ENCODE measurements at regions not wholly inside any gene's neighbourhood (a gene's known extent, or its start where the extent isn't known, plus 50 kb on each side); places are given as distances from the start of the nearest gene placed in this dataset.

GRCh38 chr18:34126121-34126520 lies 98.6 kb downstream of the NOL4 start:
- no peak for TF ChIP-seq EZH2 (IDR thresholded peaks at IDR 0.05; ENCODE audit: borderline replicate concordance, low read length)
- TF ChIP-seq, protein P1, sequence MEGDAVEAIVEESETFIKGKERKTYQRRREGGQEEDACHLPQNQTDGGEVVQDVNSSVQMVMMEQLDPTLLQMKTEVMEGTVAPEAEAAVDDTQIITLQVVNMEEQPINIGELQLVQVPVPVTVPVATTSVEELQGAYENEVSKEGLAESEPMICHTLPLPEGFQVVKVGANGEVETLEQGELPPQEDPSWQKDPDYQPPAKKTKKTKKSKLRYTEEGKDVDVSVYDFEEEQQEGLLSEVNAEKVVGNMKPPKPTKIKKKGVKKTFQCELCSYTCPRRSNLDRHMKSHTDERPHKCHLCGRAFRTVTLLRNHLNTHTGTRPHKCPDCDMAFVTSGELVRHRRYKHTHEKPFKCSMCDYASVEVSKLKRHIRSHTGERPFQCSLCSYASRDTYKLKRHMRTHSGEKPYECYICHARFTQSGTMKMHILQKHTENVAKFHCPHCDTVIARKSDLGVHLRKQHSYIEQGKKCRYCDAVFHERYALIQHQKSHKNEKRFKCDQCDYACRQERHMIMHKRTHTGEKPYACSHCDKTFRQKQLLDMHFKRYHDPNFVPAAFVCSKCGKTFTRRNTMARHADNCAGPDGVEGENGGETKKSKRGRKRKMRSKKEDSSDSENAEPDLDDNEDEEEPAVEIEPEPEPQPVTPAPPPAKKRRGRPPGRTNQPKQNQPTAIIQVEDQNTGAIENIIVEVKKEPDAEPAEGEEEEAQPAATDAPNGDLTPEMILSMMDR (IDR thresholded peaks at IDR 0.05; ENCODE audit: low read length), result no peak

Measured in OCI-LY1 (cell line).